Activated CD8-positive, alpha-beta T cell treated with anti-CD3 and anti-CD28 coated beads for 36 hours (primary cell): ENCODE measurements at regions not wholly inside any gene's neighbourhood (a gene's known extent, or its start where the extent isn't known, plus 50 kb on each side); places are given as distances from the start of the nearest gene placed in this dataset.

Source experiments
- ATAC-seq: fragments of 200-7000 bp; cut with Tn5 transposase; one replicate; pipeline ENCODE4 v1.10.0; 2021; ENCODE audit warnings: mild to moderate bottlenecking, moderate library complexity
- CTCF ChIA-PET: fragments of 350-600 bp; sonication (Branson Sonifier 250); formaldehyde crosslinking; loops from one replicate; lab custom pipeline; 2021; ENCODE audit warnings: antibody characterized with exemption; lab: Charles Lee
- POLR2A ChIA-PET: fragments of 350-600 bp; sonication (Branson Sonifier 250); formaldehyde crosslinking; loops from one replicate; lab custom pipeline; 2021; ENCODE audit warnings: antibody characterized with exemption; lab: Charles Lee
- DNase-seq: peaks from one replicate; pipeline ENCODE4 v3.0.0-alpha.2; 2020
- H3K27ac Mint-ChIP-seq: one replicate; pipeline ENCODE4 v1.8.0; 2021; ENCODE audit warnings: mild to moderate bottlenecking, mixed read lengths
- H3K27me3 Mint-ChIP-seq: one replicate; pipeline ENCODE4 v1.8.0; 2021; ENCODE audit warnings: mixed read lengths
- H3K36me3 Mint-ChIP-seq: one replicate; pipeline ENCODE4 v1.8.0; 2021; ENCODE audit warnings: low read depth, mixed read lengths
- H3K4me1 Mint-ChIP-seq: one replicate; pipeline ENCODE4 v1.8.0; 2021; ENCODE audit warnings: low read depth, mixed read lengths
- H3K4me3 Mint-ChIP-seq: one replicate; pipeline ENCODE4 v1.8.0; 2021; ENCODE audit warnings: mild to moderate bottlenecking, moderate library complexity, mixed read lengths
- H3K9me3 Mint-ChIP-seq: one replicate; pipeline ENCODE4 v1.8.0; 2021; ENCODE audit warnings: mixed read lengths
- CTCF ChIP-seq: fragments of 200-600 bp; IDR thresholded peaks from one replicate; pipeline ENCODE4 v1.8.0; 2022; ENCODE audit warnings: antibody characterized with exemption, mild to moderate bottlenecking
- intact Hi-C: fragments of 100-400 bp; cut with micrococcal nuclease; formaldehyde crosslinking; loops from one replicate; pipeline ENCODE4 v1.10.0; 2022

DNA sequence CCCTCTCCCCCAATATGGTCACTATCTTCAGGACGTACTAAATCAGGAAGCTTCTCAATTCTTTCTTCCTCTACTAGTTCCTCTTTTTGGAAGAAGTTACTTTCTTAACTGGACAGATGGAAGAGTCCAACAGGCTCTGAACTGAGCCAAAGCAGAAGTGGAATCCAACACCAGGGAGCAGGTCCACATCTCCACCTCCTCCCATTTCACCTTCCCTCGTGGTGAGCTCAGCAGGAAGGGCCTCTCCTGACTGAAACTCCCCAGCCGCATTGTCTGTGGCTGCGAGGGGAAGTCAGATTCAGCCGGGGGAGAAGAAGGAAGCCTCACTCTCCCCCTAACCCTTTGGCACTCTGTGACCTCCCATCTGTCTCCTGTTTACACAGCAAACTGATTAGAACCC is 63.8 kb upstream of the UST start:
- no peak for DNase-seq
- no peak for ATAC-seq
- POLR2A ChIA-PET = no interaction called here
- no peaks in the 10 kb centered on the region for H3K36me3 Mint-ChIP-seq
- H3K27me3 Mint-ChIP-seq = peaks cover 5% of the 10 kb centered on the region
- intact Hi-C loops = no loop called here
- H3K4me1 Mint-ChIP-seq = no peaks in the 10 kb centered on the region
- CTCF ChIA-PET = no interaction called here
- no peak for TF ChIP-seq CTCF
- H3K4me3 Mint-ChIP-seq = no peak overlapping the region
- H3K9me3 Mint-ChIP-seq = no peaks in the 10 kb centered on the region
- no peak overlapping the region for H3K27ac Mint-ChIP-seq

GRCh38 chr6:148689168-148689567 is 57.7 kb upstream of the UST start:
- peaks cover 2% of the 10 kb centered on the region for H3K27me3 Mint-ChIP-seq
- intact Hi-C loops = no loop called here
- POLR2A ChIA-PET = no interaction called here
- CTCF ChIA-PET = interaction anchor here (0.6 kb wide), 1 partner anchor 1552 kb away, joined by 3 read pairs; no protein-coding TSS in a partner anchor
- ATAC-seq (no peak), DNase-seq (no peak)
- TF ChIP-seq CTCF = no peak
- no peaks in the 10 kb centered on the region for H3K4me1 Mint-ChIP-seq
- H3K9me3 Mint-ChIP-seq = no peaks in the 10 kb centered on the region
- H3K27ac Mint-ChIP-seq = no peak overlapping the region
- no peak overlapping the region for H3K4me3 Mint-ChIP-seq
- H3K36me3 Mint-ChIP-seq = no peaks in the 10 kb centered on the region

GRCh38 chr6:148693882-148694484 is 52.8 kb upstream of the UST start:
- POLR2A ChIA-PET = no interaction called here
- DNase-seq (no peak), ATAC-seq (no peak)
- Mint-ChIP-seq H3K4me3 (no peak overlapping the region), H3K27ac (no peak overlapping the region), H3K9me3 (no peaks in the 10 kb centered on the region), H3K4me1 (no peaks in the 10 kb centered on the region), H3K27me3 (no peaks in the 10 kb centered on the region), H3K36me3 (no peaks in the 10 kb centered on the region)
- CTCF ChIA-PET = no interaction called here
- intact Hi-C loops = no loop called here
- no peak for TF ChIP-seq CTCF
